Liver (tissue), 7 donors: ENCODE measurements at regions not wholly inside any gene's neighbourhood (a gene's known extent, or its start where the extent isn't known, plus 50 kb on each side); places are given as distances from the start of the nearest gene placed in this dataset.

Source experiments
- DNase-seq: peaks from one replicate; pipeline ENCODE4 v3.0.0-alpha.2; 2017; ENCODE audit warnings: low spot score
- H3K27ac ChIP-seq, 2 donors: one replicate each; pipeline ENCODE4 v1.7.0; 2013; ENCODE audit warnings: inconsistent platforms in 2 of 2, low read length in 2 of 2, control low read depth in 1 of 2, low read depth in 1 of 2, mild to moderate bottlenecking in 1 of 2
- H3K27me3 ChIP-seq, 4 donors: one replicate each; pipeline versions ENCODE4 v1.6.1 to v1.7.0; 2013; ENCODE audit warnings: low read length in 3 of 4, inconsistent platforms in 1 of 4, mild to moderate bottlenecking in 1 of 4, moderate library complexity in 1 of 4; ENCODE audit not compliant: control insufficient read depth in 4 of 4, insufficient read depth in 4 of 4
- H3K36me3 ChIP-seq, 4 donors: one replicate each; pipeline versions ENCODE4 v1.6.1 to v1.7.0; 2013; ENCODE audit warnings: low read length in 3 of 4, mild to moderate bottlenecking in 3 of 4, low read depth in 1 of 4, moderate library complexity in 1 of 4; ENCODE audit not compliant: control insufficient read depth in 4 of 4, insufficient read depth in 3 of 4
- H3K4me1 ChIP-seq, 4 donors: one replicate each; pipeline versions ENCODE4 v1.6.1 to v1.7.0; 2013; ENCODE audit warnings: low read length in 3 of 4, mild to moderate bottlenecking in 3 of 4, moderate library complexity in 1 of 4; ENCODE audit not compliant: control insufficient read depth in 4 of 4, insufficient read depth in 4 of 4
- H3K4me3 ChIP-seq, 3 donors: one replicate each; pipeline versions ENCODE4 v1.6.1 to v1.7.0; 2013; ENCODE audit warnings: low read length in 3 of 3, control low read depth in 1 of 3, low read depth in 1 of 3, mild to moderate bottlenecking in 1 of 3
- H3K9ac ChIP-seq, 2 donors: one replicate each; pipeline ENCODE4 v1.7.0; 2013; ENCODE audit warnings: low read length in 2 of 2, mild to moderate bottlenecking in 2 of 2, moderate library complexity in 2 of 2, control low read depth in 1 of 2, low read depth in 1 of 2
- H3K9me3 ChIP-seq, 4 donors: one replicate each; pipeline versions ENCODE4 v1.6.1 to v1.7.0; 2013; ENCODE audit warnings: low read length in 3 of 4; ENCODE audit not compliant: control insufficient read depth in 4 of 4
- EGR1 ChIP-seq, 2 donors: IDR thresholded peaks; 2 replicates each; pipeline ENCODE4 v1.6.1; 2016 to 2018; ENCODE audit warnings: antibody characterized with exemption in 2 of 2, low read depth in 2 of 2
- FOXA1 ChIP-seq: IDR thresholded peaks from 2 replicates; pipeline ENCODE4 v1.6.1; 2016; ENCODE audit warnings: antibody characterized with exemption
- FOXA2 ChIP-seq: IDR thresholded peaks from 2 replicates; pipeline ENCODE4 v1.6.1; 2016; ENCODE audit warnings: antibody characterized with exemption
- GABPA ChIP-seq, 2 donors: IDR thresholded peaks in 1 of 2; conservative IDR thresholded peaks in 1 of 2; 2 replicates each; pipeline ENCODE4 v1.6.1; 2016; ENCODE audit warnings: antibody characterized with exemption in 2 of 2, mild to moderate bottlenecking in 1 of 2, moderate library complexity in 1 of 2
- HNF4A ChIP-seq, 2 donors: conservative IDR thresholded peaks; 2 replicates each; pipeline ENCODE4 v1.6.1; 2016; ENCODE audit warnings: antibody characterized with exemption in 2 of 2, mild to moderate bottlenecking in 2 of 2
- HNF4G ChIP-seq: IDR thresholded peaks from 2 replicates; pipeline ENCODE4 v1.6.1; 2016; ENCODE audit warnings: antibody characterized with exemption
- JUND ChIP-seq, 2 donors: IDR thresholded peaks; 2 replicates each; pipeline ENCODE4 v1.6.1; 2016; ENCODE audit warnings: antibody characterized with exemption in 2 of 2
- NR2F2 ChIP-seq: IDR thresholded peaks from 2 replicates; pipeline ENCODE4 v1.6.1; 2016; ENCODE audit warnings: antibody characterized with exemption
- RAD21 ChIP-seq, 2 donors: IDR thresholded peaks; 2 replicates each; pipeline ENCODE4 v1.6.1; 2016; ENCODE audit warnings: antibody characterized with exemption in 2 of 2, mild to moderate bottlenecking in 2 of 2
- RXRA ChIP-seq, 2 donors: IDR thresholded peaks; 2 replicates each; pipeline ENCODE4 v1.6.1; 2017 to 2018; ENCODE audit warnings: antibody characterized with exemption in 2 of 2, mild to moderate bottlenecking in 1 of 2
- SP1 ChIP-seq: IDR thresholded peaks from 2 replicates; pipeline ENCODE4 v1.6.1; 2018; ENCODE audit warnings: antibody characterized with exemption, mild to moderate bottlenecking
- TAF1 ChIP-seq: conservative IDR thresholded peaks from 2 replicates; pipeline ENCODE4 v1.6.1; 2016; ENCODE audit warnings: antibody characterized with exemption, mild to moderate bottlenecking
- YY1 ChIP-seq: IDR thresholded peaks from 2 replicates; pipeline ENCODE4 v1.6.1; 2016; ENCODE audit warnings: antibody characterized with exemption, mild to moderate bottlenecking
- WGBS: extraction: QIAGEN DNeasy Blood & Tissue Kit; methylation state at CpG from one replicate; pipeline ENCODE4 v1.1.7; 2013; 5-methylcytosine and 5-hydroxymethylcytosine counted together
- TF ChIP-seq, protein P1 (sequence below): IDR thresholded peaks from 2 replicates; pipeline ENCODE4 v1.6.1; 2016; ENCODE audit warnings: antibody characterized with exemption, mild to moderate bottlenecking
- TF ChIP-seq, protein P2 (sequence below): IDR thresholded peaks from 2 replicates; pipeline ENCODE4 v1.6.1; 2016; ENCODE audit warnings: antibody characterized with exemption
- TF ChIP-seq, protein P3 (sequence below): IDR thresholded peaks from 2 replicates; pipeline ENCODE4 v1.6.1; 2016; ENCODE audit warnings: antibody characterized with exemption
- TF ChIP-seq, protein P4 (sequence below): IDR thresholded peaks from 2 replicates; pipeline ENCODE4 v1.6.1; 2016; ENCODE audit warnings: antibody characterized with exemption
- donor health status: healthy.
- donor health status: healthy.
- donor health status: healthy.
- donor health status: healthy.

DNA sequence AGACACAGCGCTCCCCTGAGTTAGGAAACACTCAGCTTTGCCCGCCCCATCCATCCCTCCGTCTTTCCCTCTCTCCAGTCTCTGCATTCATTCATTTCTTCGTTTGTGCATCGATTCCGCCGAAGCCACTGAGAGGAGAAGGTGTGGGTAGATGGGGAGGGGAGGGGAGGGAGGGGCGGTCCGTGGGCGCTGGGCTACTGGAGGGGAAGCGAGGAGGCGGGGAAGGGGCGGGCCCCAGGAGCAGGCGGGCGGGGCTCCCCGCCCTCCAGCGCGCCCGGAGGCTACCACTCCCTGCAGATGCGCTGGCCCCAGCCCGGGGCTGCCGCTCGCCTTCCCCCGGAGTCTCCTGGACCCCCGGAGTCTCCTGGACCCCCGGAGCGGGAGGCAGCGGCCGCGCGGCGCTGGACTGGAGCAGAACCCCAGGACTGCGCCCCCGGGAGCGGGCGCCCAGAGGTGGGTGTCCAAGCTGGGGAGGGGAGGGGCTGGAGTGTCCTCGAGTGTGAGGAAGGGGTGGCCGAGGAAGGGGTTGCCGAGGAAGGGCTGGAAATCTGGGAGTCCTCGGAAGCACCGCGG is 159.5 kb downstream of the C9orf152 start:
- no peak overlapping the region for H3K9ac ChIP-seq
- H3K27ac ChIP-seq = peak overlapping the region; percentile 70 to 73
- H3K4me1 ChIP-seq = peaks cover 0 to 3% (median 0%) of the 10 kb centered on the region in 4 donors
- no peaks in the 10 kb centered on the region for H3K27me3 ChIP-seq
- H3K36me3 ChIP-seq = peaks cover 0 to 5% (median 3%) of the 10 kb centered on the region in 4 donors
- 48% methylated on average over 42 of the region's 42 CpGs for WGBS
- H3K9me3 ChIP-seq = no peaks in the 10 kb centered on the region
- H3K4me3 ChIP-seq = peak overlapping the region in 2 of 3 donors; percentile 52 to 56
- TF ChIP-seq, protein P1, sequence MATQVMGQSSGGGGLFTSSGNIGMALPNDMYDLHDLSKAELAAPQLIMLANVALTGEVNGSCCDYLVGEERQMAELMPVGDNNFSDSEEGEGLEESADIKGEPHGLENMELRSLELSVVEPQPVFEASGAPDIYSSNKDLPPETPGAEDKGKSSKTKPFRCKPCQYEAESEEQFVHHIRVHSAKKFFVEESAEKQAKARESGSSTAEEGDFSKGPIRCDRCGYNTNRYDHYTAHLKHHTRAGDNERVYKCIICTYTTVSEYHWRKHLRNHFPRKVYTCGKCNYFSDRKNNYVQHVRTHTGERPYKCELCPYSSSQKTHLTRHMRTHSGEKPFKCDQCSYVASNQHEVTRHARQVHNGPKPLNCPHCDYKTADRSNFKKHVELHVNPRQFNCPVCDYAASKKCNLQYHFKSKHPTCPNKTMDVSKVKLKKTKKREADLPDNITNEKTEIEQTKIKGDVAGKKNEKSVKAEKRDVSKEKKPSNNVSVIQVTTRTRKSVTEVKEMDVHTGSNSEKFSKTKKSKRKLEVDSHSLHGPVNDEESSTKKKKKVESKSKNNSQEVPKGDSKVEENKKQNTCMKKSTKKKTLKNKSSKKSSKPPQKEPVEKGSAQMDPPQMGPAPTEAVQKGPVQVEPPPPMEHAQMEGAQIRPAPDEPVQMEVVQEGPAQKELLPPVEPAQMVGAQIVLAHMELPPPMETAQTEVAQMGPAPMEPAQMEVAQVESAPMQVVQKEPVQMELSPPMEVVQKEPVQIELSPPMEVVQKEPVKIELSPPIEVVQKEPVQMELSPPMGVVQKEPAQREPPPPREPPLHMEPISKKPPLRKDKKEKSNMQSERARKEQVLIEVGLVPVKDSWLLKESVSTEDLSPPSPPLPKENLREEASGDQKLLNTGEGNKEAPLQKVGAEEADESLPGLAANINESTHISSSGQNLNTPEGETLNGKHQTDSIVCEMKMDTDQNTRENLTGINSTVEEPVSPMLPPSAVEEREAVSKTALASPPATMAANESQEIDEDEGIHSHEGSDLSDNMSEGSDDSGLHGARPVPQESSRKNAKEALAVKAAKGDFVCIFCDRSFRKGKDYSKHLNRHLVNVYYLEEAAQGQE = no peak
- TF ChIP-seq GABPA (IDR thresholded peaks at IDR 0.05 in 1 of 2, conservative IDR thresholded peaks at IDR 0.05 in 1 of 2) = no peak
- TF ChIP-seq RAD21 (IDR thresholded peaks at IDR 0.05) = no peak
- TF ChIP-seq TAF1 = no peak
- TF ChIP-seq HNF4G = no peak
- TF ChIP-seq, protein P2, sequence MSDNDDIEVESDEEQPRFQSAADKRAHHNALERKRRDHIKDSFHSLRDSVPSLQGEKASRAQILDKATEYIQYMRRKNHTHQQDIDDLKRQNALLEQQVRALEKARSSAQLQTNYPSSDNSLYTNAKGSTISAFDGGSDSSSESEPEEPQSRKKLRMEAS = no peak
- TF ChIP-seq JUND (IDR thresholded peaks at IDR 0.05) = no peak
- TF ChIP-seq SP1 = no peak
- no peak for TF ChIP-seq FOXA2
- TF ChIP-seq, protein P3, sequence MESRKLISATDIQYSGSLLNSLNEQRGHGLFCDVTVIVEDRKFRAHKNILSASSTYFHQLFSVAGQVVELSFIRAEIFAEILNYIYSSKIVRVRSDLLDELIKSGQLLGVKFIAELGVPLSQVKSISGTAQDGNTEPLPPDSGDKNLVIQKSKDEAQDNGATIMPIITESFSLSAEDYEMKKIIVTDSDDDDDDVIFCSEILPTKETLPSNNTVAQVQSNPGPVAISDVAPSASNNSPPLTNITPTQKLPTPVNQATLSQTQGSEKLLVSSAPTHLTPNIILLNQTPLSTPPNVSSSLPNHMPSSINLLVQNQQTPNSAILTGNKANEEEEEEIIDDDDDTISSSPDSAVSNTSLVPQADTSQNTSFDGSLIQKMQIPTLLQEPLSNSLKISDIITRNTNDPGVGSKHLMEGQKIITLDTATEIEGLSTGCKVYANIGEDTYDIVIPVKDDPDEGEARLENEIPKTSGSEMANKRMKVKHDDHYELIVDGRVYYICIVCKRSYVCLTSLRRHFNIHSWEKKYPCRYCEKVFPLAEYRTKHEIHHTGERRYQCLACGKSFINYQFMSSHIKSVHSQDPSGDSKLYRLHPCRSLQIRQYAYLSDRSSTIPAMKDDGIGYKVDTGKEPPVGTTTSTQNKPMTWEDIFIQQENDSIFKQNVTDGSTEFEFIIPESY = no peak
- no peak for TF ChIP-seq RXRA (IDR thresholded peaks at IDR 0.05)
- TF ChIP-seq NR2F2 = no peak
- peak; percentile 72 for DNase-seq

DNA sequence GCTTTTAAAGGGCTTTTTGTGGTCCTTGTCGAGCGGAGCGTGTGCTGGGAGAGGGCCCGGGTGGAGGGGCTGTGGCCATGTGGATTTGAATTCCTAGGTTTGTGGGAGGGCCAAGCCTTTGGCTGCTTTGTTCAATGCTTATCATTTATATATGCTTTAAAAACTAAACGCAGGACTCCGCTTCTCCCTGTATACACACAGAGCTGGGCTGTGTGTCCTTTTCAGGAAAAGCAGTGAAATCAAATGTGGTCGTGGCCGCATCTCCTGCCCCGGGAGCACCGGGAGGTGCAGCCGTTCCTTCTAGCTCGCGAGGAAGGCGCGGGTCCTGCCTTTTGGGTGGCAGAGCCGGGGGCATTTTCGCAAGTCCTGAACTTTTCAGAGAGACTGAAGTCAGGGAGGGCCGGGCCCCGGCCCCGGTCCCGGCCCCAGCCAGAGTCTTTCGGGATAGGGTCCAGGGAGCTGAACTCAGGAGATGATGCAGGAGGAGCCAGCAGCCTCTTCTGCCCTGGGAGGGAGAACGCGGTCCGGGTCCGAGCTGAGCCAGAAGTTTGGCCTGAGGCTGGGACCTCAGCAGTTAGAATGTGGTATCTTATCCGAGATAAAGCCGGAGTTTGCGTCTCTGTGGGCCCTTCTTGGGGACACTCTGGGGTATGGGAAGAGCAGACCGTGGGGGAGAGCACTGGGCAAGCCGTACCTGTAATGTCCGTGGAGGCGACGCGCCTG is 158.8 kb downstream of the C9orf152 start:
- no peaks in the 10 kb centered on the region for H3K9me3 ChIP-seq
- peaks cover 0 to 3% (median 0%) of the 10 kb centered on the region in 4 donors for H3K4me1 ChIP-seq
- H3K36me3 ChIP-seq = peaks cover 0 to 5% (median 3%) of the 10 kb centered on the region in 4 donors
- H3K4me3 ChIP-seq = peak overlapping the region in 2 of 3 donors; percentile 52 to 56
- no peak for DNase-seq
- H3K27ac ChIP-seq = peak overlapping the region; percentile 70 to 73
- 49% methylated on average over 35 of the region's 35 CpGs for WGBS
- H3K9ac ChIP-seq = peak overlapping the region; percentile 22 to 46
- H3K27me3 ChIP-seq = no peaks in the 10 kb centered on the region
- no peak for TF ChIP-seq FOXA1
- no peak for TF ChIP-seq FOXA2
- TF ChIP-seq HNF4G = no peak
- TF ChIP-seq, protein P4, sequence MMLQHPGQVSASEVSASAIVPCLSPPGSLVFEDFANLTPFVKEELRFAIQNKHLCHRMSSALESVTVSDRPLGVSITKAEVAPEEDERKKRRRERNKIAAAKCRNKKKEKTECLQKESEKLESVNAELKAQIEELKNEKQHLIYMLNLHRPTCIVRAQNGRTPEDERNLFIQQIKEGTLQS = no peak
- TF ChIP-seq, protein P3 = no peak
- no peak for TF ChIP-seq RXRA (IDR thresholded peaks at IDR 0.05)
- no peak for TF ChIP-seq RAD21 (IDR thresholded peaks at IDR 0.05)
- TF ChIP-seq, protein P1 = no peak
- TF ChIP-seq HNF4A (conservative IDR thresholded peaks at IDR 0.05) = no peak
- TF ChIP-seq YY1 = no peak
- no peak for TF ChIP-seq JUND (IDR thresholded peaks at IDR 0.05)
- no peak for TF ChIP-seq NR2F2
- TF ChIP-seq SP1 = no peak
- TF ChIP-seq TAF1 = no peak
- no peak for TF ChIP-seq EGR1 (IDR thresholded peaks at IDR 0.05; ENCODE audit: low read depth in 2 of 2)
